ENCODE measurements at regions not wholly inside any gene's neighbourhood (a gene's known extent, or its start where the extent isn't known, plus 50 kb on each side); places are given as distances from the start of the nearest gene placed in this dataset.

DNA sequence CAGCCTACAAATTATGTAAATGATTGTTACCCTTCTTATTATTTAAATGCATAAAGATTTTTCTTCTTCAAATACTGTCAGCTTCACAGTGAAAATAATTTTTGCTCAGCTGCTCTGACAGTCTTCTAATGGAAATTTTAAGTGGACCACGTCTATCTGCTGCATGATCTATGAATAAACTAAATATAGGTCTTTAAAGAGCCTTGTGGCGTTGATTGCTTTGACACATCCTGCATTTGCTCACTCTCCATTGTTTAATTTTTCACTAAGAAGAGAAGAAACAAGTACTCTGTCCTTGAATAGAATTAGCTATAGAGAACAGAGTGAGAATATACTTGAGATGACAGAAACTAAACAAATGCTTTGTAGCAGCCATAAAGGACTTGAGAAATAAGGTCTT lies 826.1 kb downstream of the MRPL39 start:
- TF ChIP-seq POLR2AphosphoS5 (IDR thresholded peaks at IDR 0.05; ENCODE audit: insufficient read depth, low read depth, low read length): no peak
- TF ChIP-seq GATA2 (IDR thresholded peaks at IDR 0.05; ENCODE audit: insufficient read depth, insufficient read length, low read depth, low read length): no peak
- TF ChIP-seq POLR2A (IDR thresholded peaks at IDR 0.05; ENCODE audit: low read depth, low read length): no peak
- TF ChIP-seq MYC (IDR thresholded peaks at IDR 0.05; ENCODE audit: low read depth, low read length): no peak
- TF ChIP-seq FOS (IDR thresholded peaks at IDR 0.05; ENCODE audit: borderline replicate concordance, insufficient read depth, low read length): no peak
- TF ChIP-seq, protein P1, sequence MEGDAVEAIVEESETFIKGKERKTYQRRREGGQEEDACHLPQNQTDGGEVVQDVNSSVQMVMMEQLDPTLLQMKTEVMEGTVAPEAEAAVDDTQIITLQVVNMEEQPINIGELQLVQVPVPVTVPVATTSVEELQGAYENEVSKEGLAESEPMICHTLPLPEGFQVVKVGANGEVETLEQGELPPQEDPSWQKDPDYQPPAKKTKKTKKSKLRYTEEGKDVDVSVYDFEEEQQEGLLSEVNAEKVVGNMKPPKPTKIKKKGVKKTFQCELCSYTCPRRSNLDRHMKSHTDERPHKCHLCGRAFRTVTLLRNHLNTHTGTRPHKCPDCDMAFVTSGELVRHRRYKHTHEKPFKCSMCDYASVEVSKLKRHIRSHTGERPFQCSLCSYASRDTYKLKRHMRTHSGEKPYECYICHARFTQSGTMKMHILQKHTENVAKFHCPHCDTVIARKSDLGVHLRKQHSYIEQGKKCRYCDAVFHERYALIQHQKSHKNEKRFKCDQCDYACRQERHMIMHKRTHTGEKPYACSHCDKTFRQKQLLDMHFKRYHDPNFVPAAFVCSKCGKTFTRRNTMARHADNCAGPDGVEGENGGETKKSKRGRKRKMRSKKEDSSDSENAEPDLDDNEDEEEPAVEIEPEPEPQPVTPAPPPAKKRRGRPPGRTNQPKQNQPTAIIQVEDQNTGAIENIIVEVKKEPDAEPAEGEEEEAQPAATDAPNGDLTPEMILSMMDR (IDR thresholded peaks at IDR 0.05; ENCODE audit: extremely low read depth in 1 of 2, insufficient read depth in 1 of 2, low read depth in 1 of 2, low read length in 2 of 2): no peak
- TF ChIP-seq EZH2 (IDR thresholded peaks at IDR 0.05; ENCODE audit: borderline replicate concordance, low read depth, low read length, severe bottlenecking): no peak
- TF ChIP-seq, protein P2, sequence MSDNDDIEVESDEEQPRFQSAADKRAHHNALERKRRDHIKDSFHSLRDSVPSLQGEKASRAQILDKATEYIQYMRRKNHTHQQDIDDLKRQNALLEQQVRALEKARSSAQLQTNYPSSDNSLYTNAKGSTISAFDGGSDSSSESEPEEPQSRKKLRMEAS (IDR thresholded peaks at IDR 0.05; ENCODE audit: insufficient read depth, insufficient read length): no peak
- TF ChIP-seq JUN (IDR thresholded peaks at IDR 0.05; ENCODE audit: borderline replicate concordance, insufficient read depth, insufficient read length, low read depth): no peak
- H3K4me1 ChIP-seq (ENCODE audit: control insufficient read depth, extremely low read depth, insufficient read depth, low read length): no peaks in the 10 kb centered on the region
- H3K9me3 ChIP-seq (replicated peaks; ENCODE audit: control insufficient read depth, insufficient read depth, low read length): peaks cover 6% of the 10 kb centered on the region
- H3K27me3 ChIP-seq (ENCODE audit: control insufficient read depth in 2 of 2, insufficient read depth in 2 of 2, low read length in 2 of 2): no peaks in the 10 kb centered on the region
- H2AFZ ChIP-seq (ENCODE audit: low read depth, low read length): no peak overlapping the region
- H3K79me2 ChIP-seq (ENCODE audit: control insufficient read depth, insufficient read depth, low read length): no peaks in the 10 kb centered on the region
- FAIRE-seq: no peak
- H3K27ac ChIP-seq (ENCODE audit: insufficient read depth, low read depth, low read length): no peak overlapping the region
- intact Hi-C loops (cut with micrococcal nuclease): no loop called here
- BruUV-seq (replicated peaks): no TSS peak
- no peak overlapping the region for H3K4me2 ChIP-seq (ENCODE audit: insufficient read depth, low read length)
- no peak for DNase-seq (ENCODE audit: low read depth, low spot score)
- POLR2A ChIA-PET: no interaction called here
- H3K36me3 ChIP-seq (ENCODE audit: control insufficient read depth in 2 of 2, extremely low read depth in 1 of 2, insufficient read depth in 2 of 2, low read length in 2 of 2): no peaks in the 10 kb centered on the region
- dilution Hi-C loops (cut with MboI; ENCODE audit: extremely low pct_ligation_motif_present, low sequenced_read_pairs): no loop called here
- H3K4me3 ChIP-seq (replicated peaks in 1 of 3; ENCODE audit: insufficient read depth in 1 of 3, low read depth in 1 of 3, low read length in 3 of 3): no peak overlapping the region
- no peaks in the 10 kb centered on the region for H4K20me1 ChIP-seq (replicated peaks; ENCODE audit: control insufficient read depth, extremely low read depth, insufficient read depth, low read length)
- no peaks in the 10 kb centered on the region for H3K9me1 ChIP-seq (replicated peaks; ENCODE audit: control insufficient read depth, extremely low read depth, insufficient read depth, low read length)
- CTCF ChIA-PET: no interaction called here
- no peak overlapping the region for H3K9ac ChIP-seq (replicated peaks; ENCODE audit: extremely low read depth, insufficient read depth, low read length)

Data from endothelial cell of umbilical vein (primary cell).